ENCODE measurements at regions not wholly inside any gene's neighbourhood (a gene's known extent, or its start where the extent isn't known, plus 50 kb on each side); places are given as distances from the start of the nearest gene placed in this dataset.

DNA sequence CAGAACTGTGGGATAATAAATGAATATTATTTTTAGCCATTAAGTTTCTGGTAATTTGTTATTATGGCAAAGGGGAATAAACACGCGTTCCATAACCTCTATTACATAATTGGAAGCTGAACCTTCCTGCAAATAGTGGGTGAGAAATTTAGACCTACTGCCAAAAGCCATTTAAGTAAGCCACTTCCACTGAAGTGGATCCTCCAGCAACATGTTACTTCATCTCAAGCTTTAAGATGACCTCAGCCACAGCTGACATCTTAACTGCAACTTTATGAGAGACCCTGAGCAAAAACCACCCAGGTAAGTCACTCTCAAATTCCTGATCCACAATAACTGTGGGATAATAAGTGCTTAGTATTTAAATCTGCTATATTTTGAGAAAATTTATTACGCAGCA lies 1048.6 kb downstream of the FAM133A start:
- Histone ChIP-seq H2BK12ac (ENCODE audit: low read length) (no peak overlapping the region), H4K91ac (ENCODE audit: low read depth, low read length, poor library complexity) (no peak overlapping the region), H3K4me3 (ENCODE audit: low read length in 2 of 2) (no peak overlapping the region), H3K4me1 (ENCODE audit: control insufficient read depth in 2 of 2, insufficient read depth in 1 of 2, low read depth in 1 of 2, low read length in 2 of 2) (no peaks in the 10 kb centered on the region), H3K18ac (ENCODE audit: low read length) (no peak overlapping the region), H2AFZ (ENCODE audit: low read length) (no peak overlapping the region), H3K27ac (replicated peaks; ENCODE audit: low read length) (no peak overlapping the region), H2BK5ac (ENCODE audit: low read length) (no peak overlapping the region), H2BK120ac (ENCODE audit: low read depth, low read length) (no peak overlapping the region), H3K4ac (ENCODE audit: low read length) (no peak overlapping the region), H3K23ac (ENCODE audit: low read depth, low read length, poor library complexity) (no peak overlapping the region), H3K9ac (ENCODE audit: low read depth, low read length, poor library complexity) (no peak overlapping the region), H4K8ac (ENCODE audit: low read depth, low read length) (no peak overlapping the region), H3K36me3 (replicated peaks in 1 of 2; ENCODE audit: control insufficient read depth in 2 of 2, insufficient read depth in 2 of 2, low read length in 2 of 2) (no peaks in the 10 kb centered on the region), H3K4me2 (ENCODE audit: insufficient read depth, low read length, poor library complexity, severe bottlenecking) (no peak overlapping the region), H3K27me3 (ENCODE audit: control insufficient read depth in 3 of 3, insufficient read depth in 3 of 3, low read depth in 1 of 3, low read length in 3 of 3) (no peaks in the 10 kb centered on the region), H3K9me3 (replicated peaks in 1 of 2; ENCODE audit: control insufficient read depth in 2 of 2, insufficient read depth in 1 of 2, low read depth in 1 of 2, low read length in 2 of 2) (no peaks in the 10 kb centered on the region), H2BK15ac (ENCODE audit: low read length) (no peak overlapping the region), H3K79me1 (ENCODE audit: low read depth, low read length) (no peaks in the 10 kb centered on the region), H3K14ac (ENCODE audit: low read length) (no peak overlapping the region), H2AK5ac (ENCODE audit: low read depth, low read length) (no peak overlapping the region)
- no CpG with 5 or more reads among the region's 3 CpGs for WGBS, 2 donors (ENCODE audit: extremely low coverage in 2 of 2, insufficient read length in 2 of 2, insufficient replicate concordance in 1 of 2)
- no peak for DNase-seq (ENCODE audit: low spot score)

- no peak overlapping the region for H3K23ac ChIP-seq (ENCODE audit: low read depth, low read length, poor library complexity)
- no CpG with 5 or more reads among the region's 3 CpGs for WGBS, 2 donors (ENCODE audit: extremely low coverage in 2 of 2, insufficient read length in 2 of 2, insufficient replicate concordance in 1 of 2)
- no peak overlapping the region for H3K4me2 ChIP-seq (ENCODE audit: insufficient read depth, low read length, poor library complexity, severe bottlenecking)
- H3K36me3 ChIP-seq (replicated peaks in 1 of 2; ENCODE audit: control insufficient read depth in 2 of 2, insufficient read depth in 2 of 2, low read length in 2 of 2): no peaks in the 10 kb centered on the region
- no peaks in the 10 kb centered on the region for H3K4me1 ChIP-seq (ENCODE audit: control insufficient read depth in 2 of 2, insufficient read depth in 1 of 2, low read depth in 1 of 2, low read length in 2 of 2)
- H3K79me1 ChIP-seq (ENCODE audit: low read depth, low read length): no peaks in the 10 kb centered on the region
- no peak overlapping the region for H2AK5ac ChIP-seq (ENCODE audit: low read depth, low read length)
- H3K9ac ChIP-seq (ENCODE audit: low read depth, low read length, poor library complexity): no peak overlapping the region
- no peak overlapping the region for H4K8ac ChIP-seq (ENCODE audit: low read depth, low read length)
- DNase-seq (ENCODE audit: low spot score): no peak
- no peak overlapping the region for H2BK15ac ChIP-seq (ENCODE audit: low read length)
- no peak overlapping the region for H3K27ac ChIP-seq (replicated peaks; ENCODE audit: low read length)
- no peak overlapping the region for H3K4ac ChIP-seq (ENCODE audit: low read length)
- no peak overlapping the region for H2BK120ac ChIP-seq (ENCODE audit: low read depth, low read length)
- H2AFZ ChIP-seq (ENCODE audit: low read length): no peak overlapping the region
- H4K91ac ChIP-seq (ENCODE audit: low read depth, low read length, poor library complexity): no peak overlapping the region
- H3K18ac ChIP-seq (ENCODE audit: low read length): no peak overlapping the region
- no peak overlapping the region for H3K4me3 ChIP-seq (ENCODE audit: low read length in 2 of 2)
- no peaks in the 10 kb centered on the region for H3K27me3 ChIP-seq (ENCODE audit: control insufficient read depth in 3 of 3, insufficient read depth in 3 of 3, low read depth in 1 of 3, low read length in 3 of 3)
- no peaks in the 10 kb centered on the region for H3K9me3 ChIP-seq (replicated peaks in 1 of 2; ENCODE audit: control insufficient read depth in 2 of 2, insufficient read depth in 1 of 2, low read depth in 1 of 2, low read length in 2 of 2)
- no peak overlapping the region for H3K14ac ChIP-seq (ENCODE audit: low read length)
- H2BK12ac ChIP-seq (ENCODE audit: low read length): no peak overlapping the region
- no peak overlapping the region for H2BK5ac ChIP-seq (ENCODE audit: low read length)
Measured at GRCh38 chrX:94742772-94743171, 1068.8 kb downstream of the FAM133A start.

- Histone ChIP-seq H3K4me2 (ENCODE audit: insufficient read depth, low read length, poor library complexity, severe bottlenecking) (no peak overlapping the region), H2AK5ac (ENCODE audit: low read depth, low read length) (no peak overlapping the region), H3K23ac (ENCODE audit: low read depth, low read length, poor library complexity) (no peak overlapping the region), H3K18ac (ENCODE audit: low read length) (no peak overlapping the region), H3K27me3 (ENCODE audit: control insufficient read depth in 3 of 3, insufficient read depth in 3 of 3, low read depth in 1 of 3, low read length in 3 of 3) (no peaks in the 10 kb centered on the region), H3K27ac (replicated peaks; ENCODE audit: low read length) (no peak overlapping the region), H2AFZ (ENCODE audit: low read length) (no peak overlapping the region), H3K36me3 (replicated peaks in 1 of 2; ENCODE audit: control insufficient read depth in 2 of 2, insufficient read depth in 2 of 2, low read length in 2 of 2) (no peaks in the 10 kb centered on the region), H3K4ac (ENCODE audit: low read length) (no peak overlapping the region), H3K9me3 (replicated peaks in 1 of 2; ENCODE audit: control insufficient read depth in 2 of 2, insufficient read depth in 1 of 2, low read depth in 1 of 2, low read length in 2 of 2) (no peaks in the 10 kb centered on the region), H2BK120ac (ENCODE audit: low read depth, low read length) (no peak overlapping the region), H2BK12ac (ENCODE audit: low read length) (no peak overlapping the region), H2BK15ac (ENCODE audit: low read length) (no peak overlapping the region), H3K14ac (ENCODE audit: low read length) (no peak overlapping the region), H3K4me1 (ENCODE audit: control insufficient read depth in 2 of 2, insufficient read depth in 1 of 2, low read depth in 1 of 2, low read length in 2 of 2) (no peaks in the 10 kb centered on the region), H3K4me3 (ENCODE audit: low read length in 2 of 2) (no peak overlapping the region), H2BK5ac (ENCODE audit: low read length) (no peak overlapping the region), H3K9ac (ENCODE audit: low read depth, low read length, poor library complexity) (no peak overlapping the region), H3K79me1 (ENCODE audit: low read depth, low read length) (no peaks in the 10 kb centered on the region), H4K8ac (ENCODE audit: low read depth, low read length) (no peak overlapping the region), H4K91ac (ENCODE audit: low read depth, low read length, poor library complexity) (no peak overlapping the region)
- DNase-seq (ENCODE audit: low spot score): no peak
Measured at GRCh38 chrX:94743478-94743877, 1069.5 kb downstream of the FAM133A start.

DNA sequence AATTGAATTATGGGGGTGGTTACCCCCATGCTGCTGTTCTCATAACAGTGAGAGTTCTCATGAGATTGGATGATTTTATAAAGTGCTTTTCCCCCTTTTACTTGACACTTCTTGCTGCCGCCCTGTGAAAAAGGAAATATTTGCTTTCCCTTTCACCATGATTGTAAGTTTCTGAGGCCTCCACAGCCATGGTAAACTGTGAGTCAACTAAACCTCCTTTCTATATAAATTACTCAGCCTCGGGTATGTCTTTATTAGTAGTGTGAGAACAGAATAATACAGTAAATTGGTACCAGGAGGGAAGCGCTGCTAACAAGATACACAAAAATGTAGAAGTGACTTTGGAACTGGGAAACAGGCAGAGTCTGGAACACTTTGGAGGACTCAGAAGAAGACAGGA lies 1070.8 kb downstream of the FAM133A start:
- no peaks in the 10 kb centered on the region for H3K27me3 ChIP-seq (ENCODE audit: control insufficient read depth in 3 of 3, insufficient read depth in 3 of 3, low read depth in 1 of 3, low read length in 3 of 3)
- H3K9me3 ChIP-seq (replicated peaks in 1 of 2; ENCODE audit: control insufficient read depth in 2 of 2, insufficient read depth in 1 of 2, low read depth in 1 of 2, low read length in 2 of 2): no peaks in the 10 kb centered on the region
- no peaks in the 10 kb centered on the region for H3K79me1 ChIP-seq (ENCODE audit: low read depth, low read length)
- no peak overlapping the region for H4K8ac ChIP-seq (ENCODE audit: low read depth, low read length)
- no peak overlapping the region for H2AK5ac ChIP-seq (ENCODE audit: low read depth, low read length)
- no peak overlapping the region for H2BK5ac ChIP-seq (ENCODE audit: low read length)
- no peak overlapping the region for H3K18ac ChIP-seq (ENCODE audit: low read length)
- H3K27ac ChIP-seq (replicated peaks; ENCODE audit: low read length): no peak overlapping the region
- H3K4ac ChIP-seq (ENCODE audit: low read length): no peak overlapping the region
- H2BK12ac ChIP-seq (ENCODE audit: low read length): no peak overlapping the region
- H3K23ac ChIP-seq (ENCODE audit: low read depth, low read length, poor library complexity): no peak overlapping the region
- no CpG with 5 or more reads among the region's 3 CpGs for WGBS, 2 donors (ENCODE audit: extremely low coverage in 2 of 2, insufficient read length in 2 of 2, insufficient replicate concordance in 1 of 2)
- no peak for DNase-seq (ENCODE audit: low spot score)
- no peaks in the 10 kb centered on the region for H3K36me3 ChIP-seq (replicated peaks in 1 of 2; ENCODE audit: control insufficient read depth in 2 of 2, insufficient read depth in 2 of 2, low read length in 2 of 2)
- H3K4me2 ChIP-seq (ENCODE audit: insufficient read depth, low read length, poor library complexity, severe bottlenecking): no peak overlapping the region
- H3K4me3 ChIP-seq (ENCODE audit: low read length in 2 of 2): no peak overlapping the region
- no peak overlapping the region for H2BK15ac ChIP-seq (ENCODE audit: low read length)
- H4K91ac ChIP-seq (ENCODE audit: low read depth, low read length, poor library complexity): no peak overlapping the region
- no peak overlapping the region for H3K14ac ChIP-seq (ENCODE audit: low read length)
- H2AFZ ChIP-seq (ENCODE audit: low read length): no peak overlapping the region
- no peak overlapping the region for H2BK120ac ChIP-seq (ENCODE audit: low read depth, low read length)
- H3K4me1 ChIP-seq (ENCODE audit: control insufficient read depth in 2 of 2, insufficient read depth in 1 of 2, low read depth in 1 of 2, low read length in 2 of 2): no peaks in the 10 kb centered on the region
- H3K9ac ChIP-seq (ENCODE audit: low read depth, low read length, poor library complexity): no peak overlapping the region
